ENCODE measurements at regions not wholly inside any gene's neighbourhood (a gene's known extent, or its start where the extent isn't known, plus 50 kb on each side); places are given as distances from the start of the nearest gene placed in this dataset.

GRCh38 chr1:72601035-72601674 lies 318.8 kb upstream of the NEGR1 start:
- H3K4me1 ChIP-seq = no peaks in the 10 kb centered on the region
- no peak overlapping the region for H3K27ac ChIP-seq
- TF ChIP-seq, protein P1, sequence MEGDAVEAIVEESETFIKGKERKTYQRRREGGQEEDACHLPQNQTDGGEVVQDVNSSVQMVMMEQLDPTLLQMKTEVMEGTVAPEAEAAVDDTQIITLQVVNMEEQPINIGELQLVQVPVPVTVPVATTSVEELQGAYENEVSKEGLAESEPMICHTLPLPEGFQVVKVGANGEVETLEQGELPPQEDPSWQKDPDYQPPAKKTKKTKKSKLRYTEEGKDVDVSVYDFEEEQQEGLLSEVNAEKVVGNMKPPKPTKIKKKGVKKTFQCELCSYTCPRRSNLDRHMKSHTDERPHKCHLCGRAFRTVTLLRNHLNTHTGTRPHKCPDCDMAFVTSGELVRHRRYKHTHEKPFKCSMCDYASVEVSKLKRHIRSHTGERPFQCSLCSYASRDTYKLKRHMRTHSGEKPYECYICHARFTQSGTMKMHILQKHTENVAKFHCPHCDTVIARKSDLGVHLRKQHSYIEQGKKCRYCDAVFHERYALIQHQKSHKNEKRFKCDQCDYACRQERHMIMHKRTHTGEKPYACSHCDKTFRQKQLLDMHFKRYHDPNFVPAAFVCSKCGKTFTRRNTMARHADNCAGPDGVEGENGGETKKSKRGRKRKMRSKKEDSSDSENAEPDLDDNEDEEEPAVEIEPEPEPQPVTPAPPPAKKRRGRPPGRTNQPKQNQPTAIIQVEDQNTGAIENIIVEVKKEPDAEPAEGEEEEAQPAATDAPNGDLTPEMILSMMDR (IDR thresholded peaks at IDR 0.05) = no peak
- H3K36me3 ChIP-seq = no peaks in the 10 kb centered on the region
- no peaks in the 10 kb centered on the region for H3K9me3 ChIP-seq
- no peaks in the 10 kb centered on the region for H3K27me3 ChIP-seq
- no peak overlapping the region for H3K4me3 ChIP-seq
- no peak for DNase-seq (ENCODE audit: low spot score)

DNA sequence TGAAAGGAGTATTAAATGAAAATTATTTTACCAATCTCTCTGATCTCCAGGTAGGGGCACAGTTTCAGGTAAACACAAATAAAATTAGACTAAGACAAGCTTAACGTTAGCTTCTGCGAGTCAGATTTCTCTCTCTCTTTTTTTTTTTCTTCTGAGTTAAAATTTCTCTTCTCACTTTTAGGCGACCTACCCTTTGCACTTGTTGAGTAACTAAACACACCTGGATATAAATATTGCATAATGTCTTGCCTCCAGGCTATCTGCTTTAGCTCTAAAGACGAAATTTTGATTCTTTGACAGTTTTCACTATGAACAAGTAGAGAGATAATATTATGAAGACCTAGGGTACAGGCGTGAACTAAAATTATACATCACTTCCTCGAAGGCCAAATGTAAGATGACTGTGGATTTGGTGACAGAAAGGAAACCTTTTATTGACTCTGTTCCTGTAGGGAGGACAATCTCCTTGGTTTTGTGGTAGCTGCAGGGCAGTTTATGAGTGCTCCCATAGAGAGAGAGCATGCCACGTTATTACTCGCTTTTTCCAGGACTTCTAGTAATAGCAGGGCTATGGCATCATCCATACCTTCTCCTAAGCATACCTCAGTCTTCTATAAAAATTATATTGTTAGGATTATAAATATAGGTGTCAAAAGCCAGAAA lies 303.8 kb upstream of the NEGR1 start:
- H3K9me3 ChIP-seq = no peaks in the 10 kb centered on the region
- no peaks in the 10 kb centered on the region for H3K27me3 ChIP-seq
- no peak overlapping the region for H3K4me3 ChIP-seq
- no peak for DNase-seq (ENCODE audit: low spot score)
- H3K27ac ChIP-seq = no peak overlapping the region
- no peaks in the 10 kb centered on the region for H3K36me3 ChIP-seq
- TF ChIP-seq, protein P1 (IDR thresholded peaks at IDR 0.05) = no peak
- H3K4me1 ChIP-seq = no peaks in the 10 kb centered on the region

GRCh38 chr1:72579629-72580028 lies 297.3 kb upstream of the NEGR1 start:
- H3K9me3 ChIP-seq = no peaks in the 10 kb centered on the region
- H3K27ac ChIP-seq = no peak overlapping the region
- no peak for DNase-seq (ENCODE audit: low spot score)
- TF ChIP-seq, protein P1 (IDR thresholded peaks at IDR 0.05) = no peak
- H3K4me3 ChIP-seq = no peak overlapping the region
- H3K36me3 ChIP-seq = no peaks in the 10 kb centered on the region
- no peaks in the 10 kb centered on the region for H3K27me3 ChIP-seq
- no peaks in the 10 kb centered on the region for H3K4me1 ChIP-seq

DNA sequence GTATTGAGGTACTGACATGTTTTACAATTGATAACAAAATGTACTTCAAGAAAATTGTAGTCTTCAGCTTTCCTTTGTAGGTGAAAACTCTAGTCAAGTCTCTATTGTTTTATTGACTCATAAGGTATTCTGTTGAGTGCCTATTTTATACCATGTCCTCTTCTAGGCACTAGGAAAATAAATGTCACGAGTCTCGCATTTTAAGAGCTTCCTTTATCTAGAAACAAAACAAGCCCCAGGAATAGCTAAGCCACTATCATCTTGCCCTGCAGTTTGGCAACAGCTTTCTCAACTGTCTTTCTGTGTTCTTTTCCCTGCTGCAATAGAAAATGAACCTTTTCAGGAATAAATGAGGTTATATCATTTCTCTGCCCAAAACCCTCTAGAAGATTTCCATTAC lies 288.5 kb upstream of the NEGR1 start:
- no peak overlapping the region for H3K4me3 ChIP-seq
- no peak for DNase-seq (ENCODE audit: low spot score)
- TF ChIP-seq, protein P1 (IDR thresholded peaks at IDR 0.05) = no peak
- H3K27me3 ChIP-seq = no peaks in the 10 kb centered on the region
- no peak overlapping the region for H3K27ac ChIP-seq
- H3K36me3 ChIP-seq = no peaks in the 10 kb centered on the region
- H3K4me1 ChIP-seq = no peaks in the 10 kb centered on the region
- H3K9me3 ChIP-seq = no peaks in the 10 kb centered on the region

GRCh38 chr1:72568113-72568512 lies 285.8 kb upstream of the NEGR1 start:
- no peaks in the 10 kb centered on the region for H3K27me3 ChIP-seq
- DNase-seq (ENCODE audit: low spot score) = no peak
- no peaks in the 10 kb centered on the region for H3K9me3 ChIP-seq
- no peak overlapping the region for H3K27ac ChIP-seq
- TF ChIP-seq, protein P1 (IDR thresholded peaks at IDR 0.05) = no peak
- no peaks in the 10 kb centered on the region for H3K4me1 ChIP-seq
- no peak overlapping the region for H3K4me3 ChIP-seq
- no peaks in the 10 kb centered on the region for H3K36me3 ChIP-seq

DNA sequence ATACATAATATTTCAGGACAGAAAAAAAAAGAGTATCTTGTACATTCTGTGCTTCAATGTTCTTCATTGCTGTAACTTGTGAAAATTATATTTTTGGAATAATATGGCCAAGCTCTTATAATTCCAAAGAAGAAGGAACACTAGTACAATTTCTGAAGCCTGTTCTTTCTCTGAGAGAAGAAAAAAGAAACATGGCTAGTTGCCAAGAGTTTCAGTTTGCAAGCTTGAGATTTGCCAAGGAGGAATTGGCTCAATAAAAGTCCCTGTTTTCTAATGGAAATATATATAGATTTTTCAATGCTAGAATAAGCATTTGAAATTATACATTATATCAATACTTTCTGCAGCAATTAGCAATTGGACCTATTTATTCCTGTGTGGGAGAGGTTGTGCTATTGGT lies 285.2 kb upstream of the NEGR1 start:
- Histone ChIP-seq H3K36me3 (no peaks in the 10 kb centered on the region), H3K9me3 (no peaks in the 10 kb centered on the region), H3K27me3 (no peaks in the 10 kb centered on the region), H3K27ac (no peak overlapping the region), H3K4me3 (no peak overlapping the region), H3K4me1 (no peaks in the 10 kb centered on the region)
- no peak for DNase-seq (ENCODE audit: low spot score)
- TF ChIP-seq, protein P1 (IDR thresholded peaks at IDR 0.05) = no peak

Data from right atrium auricular region (tissue), 2 donors.